ENCODE measurements at regions not wholly inside any gene's neighbourhood (a gene's known extent, or its start where the extent isn't known, plus 50 kb on each side); places are given as distances from the start of the nearest gene placed in this dataset.
"Not testable (repeated sequence)": the region's sequence is repeated elsewhere in the genome, so short reads cannot be mapped to it uniquely, and the experiment has no call there.

- H3K9me3 ChIP-seq (ENCODE audit: control insufficient read depth, low read length, poor library complexity, severe bottlenecking): no peaks in the 10 kb centered on the region
- DNase-seq: no peak
- Mint-ChIP-seq H3K27me3 (peaks cover 20% of the 10 kb centered on the region), H3K4me3 (no peak overlapping the region), H3K4me1 (no peaks in the 10 kb centered on the region), H3K27ac (no peak overlapping the region), H3K36me3 (ENCODE audit: low read depth) (peaks cover 2% of the 10 kb centered on the region)
- no peak for ATAC-seq
These were observed 53.5 kb downstream of the FOXD2 start for GRCh38 chr1:47491341-47491753.

- H3K9me3 ChIP-seq (ENCODE audit: control insufficient read depth, low read length, poor library complexity, severe bottlenecking): no peaks in the 10 kb centered on the region
- Mint-ChIP-seq H3K27ac (no peak overlapping the region), H3K36me3 (ENCODE audit: low read depth) (peaks cover 2% of the 10 kb centered on the region), H3K4me1 (no peaks in the 10 kb centered on the region), H3K27me3 (peaks cover 40% of the 10 kb centered on the region), H3K4me3 (no peak overlapping the region)
- DNase-seq: no peak
- no peak for ATAC-seq
These were observed 57.4 kb downstream of the FOXD2 start for GRCh38 chr1:47495176-47495713.

- Mint-ChIP-seq H3K36me3 (ENCODE audit: low read depth) (no peaks in the 10 kb centered on the region), H3K4me3 (no peak overlapping the region), H3K4me1 (peaks cover 3% of the 10 kb centered on the region), H3K27me3 (peaks cover 61% of the 10 kb centered on the region), H3K27ac (no peak overlapping the region)
- H3K9me3 ChIP-seq (ENCODE audit: control insufficient read depth, low read length, poor library complexity, severe bottlenecking): no peaks in the 10 kb centered on the region
- DNase-seq (no peak), ATAC-seq (no peak)
These were observed 60.7 kb downstream of the FOXD2 start for GRCh38 chr1:47498551-47498950.

- Mint-ChIP-seq H3K27me3 (peaks cover 65% of the 10 kb centered on the region), H3K4me1 (peaks cover 3% of the 10 kb centered on the region), H3K4me3 (no peak overlapping the region), H3K27ac (no peak overlapping the region), H3K36me3 (ENCODE audit: low read depth) (peaks cover 4% of the 10 kb centered on the region)
- no peak for DNase-seq
- H3K9me3 ChIP-seq (ENCODE audit: control insufficient read depth, low read length, poor library complexity, severe bottlenecking): no peaks in the 10 kb centered on the region
- no peak for ATAC-seq
These were observed 63.2 kb downstream of the FOXD2 start for GRCh38 chr1:47501069-47501468.

GRCh38 chr1:47502746-47503370 lies 65.0 kb downstream of the FOXD2 start:
- ATAC-seq: no peak
- Mint-ChIP-seq H3K27ac (no peak overlapping the region), H3K36me3 (ENCODE audit: low read depth) (peaks cover 4% of the 10 kb centered on the region), H3K27me3 (peaks cover 67% of the 10 kb centered on the region), H3K4me1 (peaks cover 3% of the 10 kb centered on the region), H3K4me3 (no peak overlapping the region)
- H3K9me3 ChIP-seq (ENCODE audit: control insufficient read depth, low read length, poor library complexity, severe bottlenecking): no peaks in the 10 kb centered on the region
- DNase-seq: no peak

GRCh38 chr1:47504840-47505239 lies 67.0 kb downstream of the FOXD2 start:
- peaks cover 74% of the 10 kb centered on the region for H3K27me3 Mint-ChIP-seq
- DNase-seq; ATAC-seq; H3K4me1 Mint-ChIP-seq; H3K27ac Mint-ChIP-seq; H3K36me3 Mint-ChIP-seq (ENCODE audit: low read depth); H3K9me3 ChIP-seq (ENCODE audit: control insufficient read depth, low read length, poor library complexity, severe bottlenecking); H3K4me3 Mint-ChIP-seq: not testable (repeated sequence)

- DNase-seq (no peak), ATAC-seq (no peak)
- H3K4me3 Mint-ChIP-seq: no peak overlapping the region
- H3K27ac Mint-ChIP-seq: no peak overlapping the region
- H3K9me3 ChIP-seq (ENCODE audit: control insufficient read depth, low read length, poor library complexity, severe bottlenecking): no peaks in the 10 kb centered on the region
- H3K4me1 Mint-ChIP-seq: peaks cover 5% of the 10 kb centered on the region
- peaks cover 4% of the 10 kb centered on the region for H3K36me3 Mint-ChIP-seq (ENCODE audit: low read depth)
- peaks cover 75% of the 10 kb centered on the region for H3K27me3 Mint-ChIP-seq
These were observed 67.4 kb downstream of the FOXD2 start for GRCh38 chr1:47505267-47505666.

- Mint-ChIP-seq H3K4me1 (peaks cover 5% of the 10 kb centered on the region), H3K27me3 (peaks cover 74% of the 10 kb centered on the region), H3K4me3 (no peak overlapping the region), H3K36me3 (ENCODE audit: low read depth) (peaks cover 4% of the 10 kb centered on the region), H3K27ac (no peak overlapping the region)
- ATAC-seq (no peak), DNase-seq (no peak)
- H3K9me3 ChIP-seq (ENCODE audit: control insufficient read depth, low read length, poor library complexity, severe bottlenecking): no peaks in the 10 kb centered on the region
These were observed 68.2 kb downstream of the FOXD2 start for GRCh38 chr1:47506053-47506452.

- Mint-ChIP-seq H3K27me3 (peaks cover 66% of the 10 kb centered on the region), H3K27ac (no peak overlapping the region), H3K36me3 (ENCODE audit: low read depth) (peaks cover 4% of the 10 kb centered on the region), H3K4me1 (peaks cover 5% of the 10 kb centered on the region), H3K4me3 (no peak overlapping the region)
- H3K9me3 ChIP-seq (ENCODE audit: control insufficient read depth, low read length, poor library complexity, severe bottlenecking): no peaks in the 10 kb centered on the region
- no peak for DNase-seq
- no peak for ATAC-seq
These were observed 69.3 kb downstream of the FOXD2 start for GRCh38 chr1:47507144-47507543.

GRCh38 chr1:47507881-47508701 lies 70.2 kb downstream of the FOXD2 start:
- peak; percentile 35 for ATAC-seq
- H3K9me3 ChIP-seq (ENCODE audit: control insufficient read depth, low read length, poor library complexity, severe bottlenecking): peaks cover 3% of the 10 kb centered on the region
- peaks cover 4% of the 10 kb centered on the region for H3K36me3 Mint-ChIP-seq (ENCODE audit: low read depth)
- peak overlapping the region; percentile 84 for H3K4me3 Mint-ChIP-seq
- no peak for DNase-seq
- H3K4me1 Mint-ChIP-seq: peaks cover 4% of the 10 kb centered on the region
- no peak overlapping the region for H3K27ac Mint-ChIP-seq
- H3K27me3 Mint-ChIP-seq: peaks cover 66% of the 10 kb centered on the region

- ATAC-seq (no peak), DNase-seq (no peak)
- H3K9me3 ChIP-seq (ENCODE audit: control insufficient read depth, low read length, poor library complexity, severe bottlenecking): peaks cover 4% of the 10 kb centered on the region
- Mint-ChIP-seq H3K27me3 (peaks cover 63% of the 10 kb centered on the region), H3K4me1 (peaks cover 2% of the 10 kb centered on the region), H3K36me3 (ENCODE audit: low read depth) (peaks cover 4% of the 10 kb centered on the region), H3K4me3 (peak overlapping the region; percentile 84), H3K27ac (no peak overlapping the region)
These were observed 71.0 kb downstream of the FOXD2 start for GRCh38 chr1:47508702-47509431.

GRCh38 chr1:47510282-47510811 lies 72.5 kb downstream of the FOXD2 start:
- peaks cover 2% of the 10 kb centered on the region for H3K4me1 Mint-ChIP-seq
- peaks cover 63% of the 10 kb centered on the region for H3K27me3 Mint-ChIP-seq

GRCh38 chr1:47511825-47512224 lies 74.0 kb downstream of the FOXD2 start:
- Mint-ChIP-seq H3K4me3 (no peak overlapping the region), H3K4me1 (peaks cover 2% of the 10 kb centered on the region), H3K27ac (no peak overlapping the region), H3K27me3 (peaks cover 62% of the 10 kb centered on the region), H3K36me3 (ENCODE audit: low read depth) (no peaks in the 10 kb centered on the region)
- no peak for DNase-seq
- ATAC-seq: no peak
- H3K9me3 ChIP-seq (ENCODE audit: control insufficient read depth, low read length, poor library complexity, severe bottlenecking): peaks cover 4% of the 10 kb centered on the region

More at GRCh38 chr1:47510282-47510811, 72.5 kb downstream of the FOXD2 start:
- peaks cover 4% of the 10 kb centered on the region for H3K9me3 ChIP-seq (ENCODE audit: control insufficient read depth, low read length, poor library complexity, severe bottlenecking)
- Mint-ChIP-seq H3K27ac (no peak overlapping the region), H3K4me3 (no peak overlapping the region), H3K36me3 (ENCODE audit: low read depth) (peaks cover 4% of the 10 kb centered on the region)
- ATAC-seq: no peak
- DNase-seq: no peak
